Fibroblast of skin of scalp (primary cell): ENCODE measurements at regions not wholly inside any gene's neighbourhood (a gene's known extent, or its start where the extent isn't known, plus 50 kb on each side); places are given as distances from the start of the nearest gene placed in this dataset.

ENCODE experiments used
- DNase-seq: peaks from one replicate; pipeline ENCODE4 v3.0.0-alpha.2; 2013

DNA sequence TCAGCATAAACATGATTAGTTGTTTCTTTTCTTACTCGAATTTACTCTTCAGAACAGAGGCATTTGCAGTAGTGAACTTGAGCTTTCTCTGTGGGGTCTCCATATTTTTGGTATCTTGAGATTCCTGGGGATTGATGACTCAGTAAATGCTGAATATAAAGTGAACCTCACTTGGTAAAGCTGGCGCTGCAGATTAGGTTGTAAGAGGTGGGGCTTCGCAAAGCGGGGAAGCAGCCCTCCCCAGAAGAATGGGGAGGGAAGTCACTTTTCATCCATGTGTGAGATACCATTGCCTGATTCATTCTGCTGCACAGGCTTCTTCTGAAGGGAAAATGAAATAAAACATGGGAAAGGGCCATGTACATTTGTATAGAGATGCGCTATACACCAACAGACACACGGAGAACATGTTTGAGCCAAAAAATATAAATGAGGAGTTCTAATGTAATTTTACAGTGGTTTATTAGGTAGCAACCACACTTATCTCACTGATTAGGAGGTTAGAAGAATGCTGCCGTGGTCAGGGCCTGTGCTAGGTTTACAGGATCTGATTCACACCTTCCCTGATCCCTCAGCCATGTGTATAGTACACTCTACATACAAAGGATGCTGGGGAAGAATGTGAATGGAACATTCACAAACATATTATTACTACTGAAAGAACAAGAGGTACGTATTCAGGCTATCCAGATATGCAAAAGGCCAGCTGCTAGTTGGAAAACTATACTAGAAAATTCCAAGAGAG lies 63.5 kb downstream of the DNTTIP2 start:
- DNase-seq, result peak; percentile 88

DNA sequence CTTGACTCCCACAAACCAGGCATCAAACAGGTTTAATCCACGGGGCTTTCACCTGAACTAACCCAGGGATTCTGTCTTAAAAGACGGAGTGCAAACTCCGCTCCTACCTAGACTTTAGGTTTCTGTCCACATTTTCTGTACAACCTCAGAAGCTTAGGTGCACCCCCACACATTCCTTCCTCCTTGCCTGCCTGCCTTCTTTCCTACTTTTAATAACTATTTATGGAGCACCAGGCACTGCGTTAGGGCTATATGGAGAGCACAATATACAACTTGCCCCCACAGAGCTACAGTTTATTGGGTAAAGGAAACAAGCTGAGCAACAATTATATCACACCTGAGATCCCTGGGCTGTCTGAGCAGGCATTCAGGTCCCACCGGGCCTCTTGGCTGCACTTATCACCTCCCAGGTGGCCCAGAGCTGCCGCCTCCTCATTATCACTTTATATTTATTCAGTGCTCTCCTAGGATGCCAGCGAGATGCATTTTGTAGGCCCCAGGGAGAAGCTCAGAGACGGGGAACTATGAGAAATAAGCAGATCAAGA lies 64.1 kb downstream of the DNTTIP2 start:
- no peak for DNase-seq

DNA sequence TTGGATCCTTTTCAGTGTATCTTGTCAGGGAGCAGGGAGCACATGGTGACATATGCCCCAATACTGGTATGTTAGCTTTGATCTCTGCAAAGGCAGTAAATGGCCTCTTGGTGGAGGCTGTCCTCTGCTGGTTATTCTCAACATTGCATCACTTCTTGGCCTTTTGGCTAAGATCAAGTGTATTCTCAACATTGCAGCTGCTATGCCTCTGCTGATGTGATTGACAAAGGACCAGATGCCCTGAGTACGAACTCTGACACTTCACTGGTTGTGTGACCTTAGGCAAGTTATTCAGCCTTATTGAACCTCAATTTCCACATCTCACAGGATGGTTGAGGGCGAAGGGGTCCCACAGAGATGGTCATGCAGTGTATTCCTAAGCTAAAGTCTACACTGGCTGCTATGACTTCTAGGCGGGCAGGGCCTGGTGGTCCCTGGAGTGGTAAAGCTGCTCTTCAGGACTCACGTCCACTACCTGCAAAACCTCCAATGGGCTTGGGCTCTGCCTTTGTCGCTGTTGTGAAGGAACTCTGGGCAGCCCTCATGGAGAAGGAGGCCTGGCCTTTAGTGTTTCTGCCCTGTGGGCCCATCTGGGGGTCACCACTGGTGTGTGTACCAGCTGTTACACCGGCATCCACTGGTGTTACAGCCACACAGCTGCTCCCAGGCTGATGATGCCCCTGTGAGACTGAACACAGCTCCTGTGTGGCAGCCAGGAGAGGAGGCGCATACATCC lies 64.8 kb downstream of the DNTTIP2 start:
- DNase-seq, result peak; percentile 84

DNA sequence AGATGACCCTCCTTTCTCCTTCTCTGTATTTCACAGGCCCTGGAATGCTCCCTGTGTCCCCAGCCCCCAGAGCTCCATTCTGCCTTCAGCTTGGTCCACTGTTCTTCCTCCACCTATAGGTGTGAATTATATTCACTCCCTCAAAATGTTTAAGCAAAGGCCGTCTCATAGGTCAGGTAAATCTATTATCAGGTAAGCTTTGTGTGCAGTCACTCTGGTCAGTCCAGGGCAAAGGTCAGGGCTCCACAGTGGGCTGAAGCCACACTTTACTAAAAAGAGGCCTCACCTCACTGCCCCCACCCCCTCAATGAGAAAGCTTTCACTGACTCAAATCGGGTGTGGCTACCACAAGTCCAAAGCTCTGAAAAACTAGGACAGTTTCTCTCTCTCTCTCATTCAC lies 65.9 kb downstream of the DNTTIP2 start:
- no peak for DNase-seq

DNA sequence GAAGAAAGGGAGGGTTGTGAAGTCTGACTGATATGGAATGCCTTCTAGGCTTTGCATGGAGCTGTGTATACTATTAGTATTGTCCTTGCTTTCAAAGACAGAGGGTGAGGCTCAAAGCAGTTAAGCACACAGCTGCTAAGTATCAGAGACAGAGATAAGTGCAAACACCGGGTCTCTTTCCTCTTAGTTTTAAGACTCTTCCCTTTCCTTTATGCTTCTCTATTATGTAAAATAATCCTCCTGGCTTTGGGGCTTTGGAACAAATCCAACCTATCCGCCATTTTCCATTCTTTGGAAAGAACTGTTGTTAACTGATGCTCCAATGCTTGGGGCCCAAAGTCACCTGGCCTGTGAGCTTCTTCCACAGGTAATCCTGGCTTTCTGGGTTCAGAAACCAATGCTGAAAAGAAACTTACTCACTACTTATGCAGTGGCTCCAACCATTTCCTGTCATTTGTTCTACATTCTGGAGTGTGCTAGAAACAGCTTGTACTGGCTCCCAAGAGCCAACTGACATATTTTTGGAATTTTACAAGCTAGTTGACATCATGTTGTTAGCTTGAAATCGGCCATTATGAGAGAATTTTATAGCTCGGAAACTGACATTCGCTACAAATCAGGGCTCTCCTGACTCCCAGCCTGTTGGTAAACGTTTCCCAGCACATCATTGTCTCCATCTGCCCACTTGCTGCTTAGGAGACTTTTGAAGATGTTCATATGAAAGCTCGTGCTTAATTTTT lies 67.5 kb downstream of the DNTTIP2 start:
- peak; percentile 43 for DNase-seq

DNA sequence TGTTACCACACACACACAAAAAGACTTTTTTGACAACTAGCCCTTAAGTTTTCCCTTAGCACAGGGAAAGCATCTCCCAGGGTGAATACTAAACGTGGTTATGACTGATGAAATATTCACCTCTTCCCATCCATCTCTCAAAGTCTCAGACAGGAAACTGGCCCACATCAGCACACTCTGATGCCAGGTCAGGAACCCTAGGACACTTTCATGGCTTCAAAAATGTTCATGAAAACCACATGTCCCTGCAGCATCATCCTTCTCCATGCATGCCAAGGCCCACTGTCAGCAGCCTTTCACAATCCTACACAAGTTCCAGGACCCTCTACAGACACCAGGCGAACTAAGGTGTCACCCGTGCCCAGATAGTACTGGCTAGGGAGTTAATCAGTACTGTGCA lies 68.7 kb downstream of the DNTTIP2 start:
- peak; percentile 61 for DNase-seq

DNA sequence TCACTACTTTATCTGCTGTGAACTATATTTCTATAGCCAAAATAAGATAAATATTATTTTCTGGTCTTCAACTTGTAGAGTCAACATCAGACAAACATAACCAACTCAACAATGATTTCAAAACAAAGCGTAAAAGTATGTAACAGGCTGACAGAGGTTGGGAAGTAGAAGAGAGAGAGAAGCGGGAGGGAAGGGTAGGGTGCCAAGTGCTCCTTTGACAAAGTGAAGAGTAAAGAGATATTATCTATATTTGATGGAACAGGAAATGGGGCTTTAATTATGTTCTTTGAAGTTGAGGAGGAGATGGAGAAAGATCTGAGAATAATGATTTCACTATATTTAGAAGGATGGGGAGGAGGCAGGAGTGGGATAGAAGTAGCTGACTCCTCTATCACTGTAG lies 70.1 kb downstream of the DNTTIP2 start:
- DNase-seq, result no peak

DNA sequence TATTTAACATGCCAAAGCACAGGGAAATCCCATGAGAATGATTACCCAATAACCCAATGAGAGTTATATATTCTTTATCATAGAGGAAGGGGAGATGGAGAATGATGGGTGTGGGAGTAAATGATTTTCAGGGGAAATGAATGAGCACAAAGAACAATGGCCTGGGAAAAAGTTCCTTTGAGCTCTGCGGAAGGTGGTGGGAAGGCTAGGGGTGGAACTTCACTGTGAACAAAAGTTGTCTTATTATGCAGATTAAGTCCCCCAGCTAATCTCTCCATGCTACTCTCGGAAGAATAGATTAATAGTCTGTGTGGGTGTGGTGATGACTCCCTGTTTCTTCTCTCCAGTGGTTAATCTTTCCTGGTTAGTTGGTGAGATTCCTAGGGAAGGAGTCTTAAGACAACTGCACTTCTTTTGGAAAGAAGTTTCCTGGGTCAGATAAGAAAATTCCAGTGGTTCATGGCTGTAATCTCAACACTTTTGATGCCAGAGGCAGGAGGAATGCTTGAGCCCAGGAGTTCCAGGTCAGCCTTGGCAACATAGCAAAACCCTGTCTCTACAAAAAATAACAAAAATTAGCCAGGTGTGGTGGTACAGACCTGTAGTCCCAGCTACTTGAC lies 71.6 kb downstream of the DNTTIP2 start:
- DNase-seq, result no peak

DNA sequence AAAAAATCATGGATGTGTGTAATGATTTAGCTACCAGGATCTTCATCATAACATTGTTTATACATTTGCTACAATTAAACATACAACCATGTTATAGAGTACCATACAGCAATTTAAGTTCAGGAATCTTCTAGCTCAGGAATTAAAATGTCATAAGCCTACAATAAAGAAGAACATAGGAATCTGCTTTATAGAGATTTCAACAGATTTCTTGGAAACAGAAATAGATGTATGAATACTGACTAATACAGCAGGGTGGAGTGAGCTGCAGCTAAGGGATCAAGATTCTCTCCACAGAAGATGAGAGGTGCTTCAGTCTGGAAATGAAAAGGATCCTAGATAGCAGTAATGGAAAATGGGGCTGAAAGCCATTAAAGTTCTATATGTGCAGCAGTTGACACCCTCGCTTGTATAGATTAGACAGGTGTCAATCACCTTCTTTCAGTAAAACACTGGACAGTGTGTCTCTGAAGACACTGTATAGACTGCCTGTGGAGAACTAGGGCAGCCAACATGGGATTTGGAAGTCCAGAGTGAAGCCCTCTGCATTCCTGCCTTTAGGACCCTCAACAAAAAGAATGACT lies 73.9 kb downstream of the DNTTIP2 start:
- DNase-seq, result peak; percentile 35

DNA sequence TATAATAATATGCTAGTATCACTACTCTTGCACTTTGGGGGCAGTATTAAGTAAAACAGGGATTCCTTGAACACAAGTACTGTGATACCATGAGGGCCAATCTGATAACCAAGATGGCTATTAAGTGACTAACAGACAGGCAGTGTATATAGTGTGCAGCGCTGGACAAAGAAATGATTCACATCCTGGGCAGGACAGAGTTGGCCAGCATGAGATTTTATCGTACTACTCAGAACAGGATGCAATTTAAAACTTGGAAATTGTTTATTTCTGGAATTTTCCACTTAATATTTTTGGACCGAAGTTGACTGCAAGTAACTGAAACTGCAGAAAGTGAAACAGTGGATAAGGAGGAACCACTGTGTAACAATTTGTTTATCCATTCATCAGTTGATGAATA lies 74.6 kb downstream of the DNTTIP2 start:
- DNase-seq, result peak; percentile 74

DNA sequence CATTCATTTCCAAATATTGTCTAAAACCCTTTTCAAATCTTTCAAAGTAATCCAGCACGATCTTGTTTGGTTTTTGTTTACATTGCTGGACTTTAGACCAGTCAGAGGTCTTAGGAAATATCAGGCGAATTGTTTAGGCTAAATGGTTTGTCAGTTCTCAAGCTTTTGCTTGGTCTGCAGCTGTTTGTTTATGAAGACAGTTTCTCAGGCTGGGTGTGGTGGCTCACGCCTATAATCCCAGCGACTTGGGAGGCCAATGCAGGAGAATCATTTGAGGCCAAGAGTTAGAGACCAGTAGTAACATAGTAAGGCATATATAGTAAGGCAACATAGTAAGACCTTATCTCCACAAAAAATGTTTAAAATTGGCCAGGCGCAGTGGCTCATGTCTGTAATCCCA lies 77.5 kb downstream of the DNTTIP2 start:
- no peak for DNase-seq

DNA sequence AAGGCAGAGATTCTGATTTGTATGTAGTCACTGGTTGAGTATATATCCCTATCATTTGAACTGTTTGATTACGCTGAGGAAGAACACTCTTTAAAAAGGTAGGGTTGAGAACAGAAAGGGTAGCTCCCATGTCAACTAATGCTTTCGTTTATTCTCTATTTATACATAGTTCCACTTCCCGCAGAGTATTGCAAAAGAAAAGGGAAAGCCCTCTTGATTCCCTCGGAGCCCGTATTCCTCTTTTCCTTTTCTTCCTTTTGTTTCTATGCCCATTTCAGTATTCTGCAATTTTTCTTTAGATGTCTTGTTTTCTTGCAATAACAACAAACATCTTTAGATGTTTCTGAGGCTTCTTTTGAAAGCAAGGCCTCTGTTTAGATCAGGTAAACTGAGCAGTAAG lies 78.2 kb downstream of the DNTTIP2 start:
- no peak for DNase-seq

DNA sequence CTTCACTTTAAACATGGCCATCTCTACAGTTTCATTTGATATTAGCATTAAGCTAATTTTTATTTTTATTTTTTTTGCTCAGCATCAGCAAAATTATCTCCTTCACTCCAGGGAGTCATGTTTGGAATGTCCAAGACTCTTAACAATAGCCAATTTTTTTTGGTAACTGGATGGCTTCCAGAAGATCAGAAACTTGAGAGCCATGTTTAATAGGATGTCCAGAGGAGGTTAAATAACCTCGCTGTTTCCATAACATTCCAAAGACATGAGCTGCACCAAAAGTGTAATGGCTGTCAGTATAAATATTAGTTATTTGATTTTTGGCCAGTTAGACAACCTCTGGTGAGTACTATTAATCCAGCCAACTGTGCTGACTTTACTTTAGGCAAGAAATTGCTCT lies 80.7 kb downstream of the DNTTIP2 start:
- DNase-seq, result peak; percentile 88

DNA sequence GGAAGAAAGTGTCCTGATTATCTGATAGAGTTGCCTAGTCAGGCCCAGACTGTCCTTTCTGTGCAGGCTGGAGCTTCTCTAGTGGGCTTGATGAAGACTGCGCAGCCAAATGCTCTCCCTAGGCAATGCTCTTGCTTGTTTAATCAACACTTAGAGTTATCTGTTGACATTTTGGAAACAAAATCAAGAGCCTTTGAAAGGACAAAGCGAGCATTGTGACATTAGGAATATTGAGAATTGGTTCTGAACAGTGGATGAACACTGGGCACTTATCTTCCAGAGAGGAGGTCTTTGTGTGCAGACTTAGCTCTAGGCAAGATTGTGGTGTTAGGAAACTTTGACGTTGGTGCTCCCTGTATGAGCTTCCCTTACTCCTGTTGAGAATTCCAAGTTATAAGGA lies 94.5 kb downstream of the DNTTIP2 start:
- no peak for DNase-seq

DNA sequence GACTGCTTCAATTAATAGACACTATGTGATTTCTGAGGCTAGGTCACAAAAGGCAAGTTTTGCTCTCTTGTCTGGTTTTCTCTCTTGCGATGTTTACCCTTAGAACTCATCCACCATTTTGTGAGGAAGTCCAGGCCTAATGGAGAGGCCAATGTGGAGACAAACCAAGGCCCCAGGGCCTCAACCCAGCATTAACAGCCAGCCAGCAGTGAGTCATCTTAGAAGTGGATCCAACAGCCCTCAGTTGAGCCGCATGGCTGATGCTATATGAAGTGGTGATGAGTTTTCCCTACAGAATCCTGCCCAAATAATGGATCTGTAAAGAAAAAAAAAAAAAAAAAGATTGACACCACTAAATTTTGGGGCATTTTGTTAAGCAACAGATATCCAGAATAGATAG lies 95.1 kb downstream of the DNTTIP2 start:
- no peak for DNase-seq

DNA sequence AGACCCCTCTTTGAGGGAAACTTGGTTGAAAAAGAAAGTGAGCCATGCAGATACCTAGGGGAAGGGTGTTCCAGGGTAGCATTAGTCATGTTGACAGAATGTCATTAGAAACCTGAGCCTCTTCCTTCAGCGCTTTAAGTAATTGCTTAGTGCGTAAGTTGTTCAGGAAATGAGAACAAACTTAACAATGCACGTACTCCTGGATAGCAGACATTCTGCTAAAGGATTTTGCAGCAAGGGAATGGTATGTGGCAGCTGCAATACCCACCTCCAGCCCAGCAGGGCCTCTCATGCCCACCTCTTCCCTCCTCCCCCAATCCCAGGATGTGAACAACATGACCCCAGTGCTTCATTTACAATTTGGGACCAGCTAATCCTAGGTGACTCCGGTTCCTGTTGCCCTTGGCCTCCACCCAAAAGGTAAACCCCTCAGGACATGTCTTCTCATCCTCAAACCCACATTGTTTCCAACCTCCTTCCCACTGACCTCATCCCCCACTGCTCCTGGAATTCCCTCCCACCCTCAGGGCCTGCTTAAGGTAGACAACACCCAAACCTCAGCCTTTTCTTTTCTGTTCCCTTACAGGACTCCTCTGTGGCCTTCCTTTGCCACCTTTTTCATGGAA lies 98.0 kb upstream of the BCAR3 start:
- peak; percentile 34 for DNase-seq

DNA sequence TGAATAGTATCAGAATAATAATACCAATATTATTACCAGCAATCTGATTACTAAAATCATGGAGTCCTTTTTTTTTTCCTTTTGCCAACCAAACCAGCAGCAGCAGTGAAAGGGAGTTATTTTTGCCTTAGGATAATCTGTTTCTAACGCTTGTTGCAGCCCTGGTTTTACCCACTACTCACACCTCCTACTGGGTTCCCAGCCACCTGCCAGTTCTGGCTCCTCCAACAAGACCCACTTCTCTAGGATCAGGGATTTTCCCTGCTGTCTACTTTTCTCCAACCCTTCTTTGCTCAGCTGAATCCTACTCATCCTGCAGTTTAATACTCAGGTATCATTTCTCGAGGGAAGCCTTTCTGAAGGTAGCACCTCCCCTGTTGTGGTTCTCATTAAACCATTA lies 96.8 kb upstream of the BCAR3 start:
- DNase-seq, result no peak

DNA sequence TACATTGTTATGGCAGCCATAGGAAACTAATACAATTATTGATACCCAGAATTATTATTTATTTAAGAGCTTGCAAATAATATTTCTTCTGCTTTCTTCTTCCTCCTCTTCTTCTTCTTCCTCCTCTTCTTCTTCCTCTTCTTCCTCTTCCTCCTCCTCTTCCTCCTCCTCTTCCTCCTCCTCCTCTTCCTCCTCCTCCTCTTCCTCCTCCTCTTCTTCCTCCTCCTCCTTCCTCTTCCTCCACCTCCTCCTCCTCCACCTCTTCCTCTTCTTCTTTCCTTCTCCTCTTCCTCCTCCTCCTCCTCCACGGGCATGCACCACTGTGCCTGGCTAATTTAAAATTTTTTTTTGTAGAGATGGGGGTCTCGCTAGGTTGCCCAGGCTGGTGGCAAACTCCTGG lies 95.6 kb upstream of the BCAR3 start:
- no peak for DNase-seq

DNA sequence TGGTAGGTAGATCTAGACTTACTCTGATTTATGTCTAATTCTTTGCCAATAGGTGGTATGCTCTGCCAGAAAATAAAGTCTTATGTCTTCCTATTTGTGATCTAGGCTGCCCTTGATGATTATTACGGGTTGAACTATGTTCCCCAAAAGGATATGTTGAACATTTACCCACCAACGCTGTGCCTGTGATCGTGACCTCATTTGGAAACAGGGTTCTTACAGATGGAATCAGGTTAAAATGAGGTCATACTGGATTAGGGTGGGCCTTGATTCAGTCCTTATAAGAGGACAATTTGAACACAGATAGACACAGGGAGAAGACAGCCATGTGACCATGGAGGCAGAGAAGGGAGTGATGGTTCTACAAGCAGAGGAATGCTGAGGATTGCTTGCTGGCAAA lies 95.1 kb upstream of the BCAR3 start:
- DNase-seq, result no peak

DNA sequence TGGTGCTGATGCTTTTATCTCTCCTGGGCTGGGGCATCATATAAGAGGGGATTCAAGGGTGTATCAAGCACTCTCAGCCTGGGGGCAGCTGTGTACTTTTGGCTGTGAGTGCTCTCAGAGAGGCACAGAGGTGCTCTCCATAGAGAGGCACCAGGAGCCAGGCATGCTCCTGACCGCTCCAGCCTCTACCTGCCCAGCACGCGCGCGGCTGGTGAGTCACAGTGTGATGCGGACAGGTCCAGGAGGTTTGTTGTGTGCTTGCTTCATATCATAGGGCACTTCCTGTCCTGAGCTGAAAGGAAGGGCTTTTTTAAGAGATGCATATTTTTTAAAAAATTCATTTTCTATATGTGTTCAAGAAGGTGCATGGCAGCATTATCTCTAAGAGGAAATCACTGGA lies 93.6 kb upstream of the BCAR3 start:
- DNase-seq, result no peak

DNA sequence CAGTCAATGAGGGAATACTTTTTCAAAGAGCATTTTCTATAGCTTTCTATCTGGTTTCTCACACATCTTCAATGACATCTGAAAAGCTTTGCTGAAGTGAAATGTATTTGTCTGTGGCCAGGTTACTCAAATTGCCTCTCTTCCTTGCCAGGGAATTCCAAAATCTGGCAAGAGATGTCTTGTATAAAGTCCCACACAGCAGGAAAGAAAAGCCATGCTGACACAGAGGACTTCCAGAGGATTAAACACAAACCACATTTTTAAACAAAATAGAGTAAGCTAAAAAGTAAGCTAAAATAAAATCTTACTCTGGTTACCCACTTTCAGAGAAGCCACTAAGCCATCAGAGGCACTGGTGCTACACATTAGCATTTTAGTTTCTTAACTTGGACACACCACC lies 93.1 kb upstream of the BCAR3 start:
- peak; percentile 77 for DNase-seq
